ENCODE measurements at regions not wholly inside any gene's neighbourhood (a gene's known extent, or its start where the extent isn't known, plus 50 kb on each side); places are given as distances from the start of the nearest gene placed in this dataset.

DNA sequence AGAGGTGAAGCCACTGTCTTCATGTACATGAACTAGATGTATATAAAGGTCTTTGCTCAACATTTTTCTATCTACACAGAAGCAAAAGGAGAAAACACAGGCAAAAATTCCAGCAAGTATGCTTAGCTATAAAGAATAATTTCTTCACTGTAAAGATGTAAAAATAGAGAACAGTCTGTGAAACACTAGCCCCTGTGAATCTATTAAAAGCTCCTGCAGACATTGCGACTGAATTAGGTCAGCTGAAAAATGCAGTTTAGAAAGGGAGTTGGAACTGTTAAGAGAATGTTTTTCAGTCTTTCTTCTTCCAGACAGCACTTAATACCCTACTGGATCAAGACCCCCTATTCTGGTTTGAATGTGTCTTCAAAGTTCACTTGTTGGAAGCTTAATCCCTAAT, 291.5 kb downstream of the KBTBD8 start:
- TF ChIP-seq, protein P1, sequence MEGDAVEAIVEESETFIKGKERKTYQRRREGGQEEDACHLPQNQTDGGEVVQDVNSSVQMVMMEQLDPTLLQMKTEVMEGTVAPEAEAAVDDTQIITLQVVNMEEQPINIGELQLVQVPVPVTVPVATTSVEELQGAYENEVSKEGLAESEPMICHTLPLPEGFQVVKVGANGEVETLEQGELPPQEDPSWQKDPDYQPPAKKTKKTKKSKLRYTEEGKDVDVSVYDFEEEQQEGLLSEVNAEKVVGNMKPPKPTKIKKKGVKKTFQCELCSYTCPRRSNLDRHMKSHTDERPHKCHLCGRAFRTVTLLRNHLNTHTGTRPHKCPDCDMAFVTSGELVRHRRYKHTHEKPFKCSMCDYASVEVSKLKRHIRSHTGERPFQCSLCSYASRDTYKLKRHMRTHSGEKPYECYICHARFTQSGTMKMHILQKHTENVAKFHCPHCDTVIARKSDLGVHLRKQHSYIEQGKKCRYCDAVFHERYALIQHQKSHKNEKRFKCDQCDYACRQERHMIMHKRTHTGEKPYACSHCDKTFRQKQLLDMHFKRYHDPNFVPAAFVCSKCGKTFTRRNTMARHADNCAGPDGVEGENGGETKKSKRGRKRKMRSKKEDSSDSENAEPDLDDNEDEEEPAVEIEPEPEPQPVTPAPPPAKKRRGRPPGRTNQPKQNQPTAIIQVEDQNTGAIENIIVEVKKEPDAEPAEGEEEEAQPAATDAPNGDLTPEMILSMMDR (IDR thresholded peaks at IDR 0.05), result no peak
- TF ChIP-seq EZH2 (IDR thresholded peaks at IDR 0.05; ENCODE audit: borderline replicate concordance, insufficient read depth, low read depth, low read length, poor library complexity, severe bottlenecking), result no peak
